ENCODE measurements at regions not wholly inside any gene's neighbourhood (a gene's known extent, or its start where the extent isn't known, plus 50 kb on each side); places are given as distances from the start of the nearest gene placed in this dataset.

- no peak for DNase-seq (ENCODE audit: low spot score)
- in situ Hi-C loops (cut with MboI; ENCODE audit: low sequenced_read_pairs, unreplicated experiment) = loop anchor here (10.0 kb wide), 2 partner anchors 205 to 375 kb away; partner anchors contain the start of gene GPR31
- no peak for TF ChIP-seq CTCF (IDR thresholded peaks at IDR 0.05; ENCODE audit: borderline replicate concordance, control extremely low read depth, extremely low read depth, insufficient read depth, missing control alignments)
Observed at GRCh38 chr6:166779381-166779780, 152.3 kb upstream of the RPS6KA2 start.

- TF ChIP-seq CTCF (IDR thresholded peaks at IDR 0.05; ENCODE audit: borderline replicate concordance, control extremely low read depth, extremely low read depth, insufficient read depth, missing control alignments) = no peak
- in situ Hi-C loops (cut with MboI; ENCODE audit: low sequenced_read_pairs, unreplicated experiment) = loop anchor here (10.0 kb wide), 2 partner anchors 206 to 376 kb away; partner anchors contain the start of gene GPR31
Observed at GRCh38 chr6:166778776-166779175, 151.7 kb upstream of the RPS6KA2 start.

GRCh38 chr6:166778046-166778445 is 151.0 kb upstream of the RPS6KA2 start:
- TF ChIP-seq CTCF (IDR thresholded peaks at IDR 0.05; ENCODE audit: borderline replicate concordance, control extremely low read depth, extremely low read depth, insufficient read depth, missing control alignments) = no peak
- in situ Hi-C loops (cut with MboI; ENCODE audit: low sequenced_read_pairs, unreplicated experiment) = loop anchor here (10.0 kb wide), 2 partner anchors 207 to 377 kb away; partner anchors contain the start of gene GPR31
- DNase-seq (ENCODE audit: low spot score) = no peak

More at GRCh38 chr6:166778776-166779175, 151.7 kb upstream of the RPS6KA2 start:
- no peak for DNase-seq (ENCODE audit: low spot score)

- no peak for DNase-seq (ENCODE audit: low spot score)
- in situ Hi-C loops (cut with MboI; ENCODE audit: low sequenced_read_pairs, unreplicated experiment) = loop anchor here (10.0 kb wide), 2 partner anchors 208 to 378 kb away; partner anchors contain the start of gene GPR31
- TF ChIP-seq CTCF (IDR thresholded peaks at IDR 0.05; ENCODE audit: borderline replicate concordance, control extremely low read depth, extremely low read depth, insufficient read depth, missing control alignments) = no peak
Observed at GRCh38 chr6:166777096-166777630, 150.1 kb upstream of the RPS6KA2 start.

- no peak for TF ChIP-seq CTCF (IDR thresholded peaks at IDR 0.05; ENCODE audit: borderline replicate concordance, control extremely low read depth, extremely low read depth, insufficient read depth, missing control alignments)
Observed at GRCh38 chr6:166776571-166776970, 149.5 kb upstream of the RPS6KA2 start.

GRCh38 chr6:166775923-166776220 is 148.8 kb upstream of the RPS6KA2 start:
- in situ Hi-C loops (cut with MboI; ENCODE audit: low sequenced_read_pairs, unreplicated experiment) = loop anchor here (10.0 kb wide), 2 partner anchors 209 to 379 kb away; partner anchors contain the start of gene GPR31
- TF ChIP-seq CTCF (IDR thresholded peaks at IDR 0.05; ENCODE audit: borderline replicate concordance, control extremely low read depth, extremely low read depth, insufficient read depth, missing control alignments) = no peak
- DNase-seq (ENCODE audit: low spot score) = no peak

More at GRCh38 chr6:166776571-166776970, 149.5 kb upstream of the RPS6KA2 start:
- in situ Hi-C loops (cut with MboI; ENCODE audit: low sequenced_read_pairs, unreplicated experiment) = loop anchor here (10.0 kb wide), 2 partner anchors 208 to 378 kb away; partner anchors contain the start of gene GPR31
- DNase-seq (ENCODE audit: low spot score) = no peak
